RKO (cell line): ENCODE measurements at regions not wholly inside any gene's neighbourhood (a gene's known extent, or its start where the extent isn't known, plus 50 kb on each side); places are given as distances from the start of the nearest gene placed in this dataset.
"Not testable (repeated sequence)": the region's sequence is repeated elsewhere in the genome, so short reads cannot be mapped to it uniquely, and the experiment has no call there.

Experiments
- DNase-seq: peaks from one replicate; pipeline ENCODE4 v3.0.0-alpha.2; 2016; ENCODE audit warnings: low spot score

DNA sequence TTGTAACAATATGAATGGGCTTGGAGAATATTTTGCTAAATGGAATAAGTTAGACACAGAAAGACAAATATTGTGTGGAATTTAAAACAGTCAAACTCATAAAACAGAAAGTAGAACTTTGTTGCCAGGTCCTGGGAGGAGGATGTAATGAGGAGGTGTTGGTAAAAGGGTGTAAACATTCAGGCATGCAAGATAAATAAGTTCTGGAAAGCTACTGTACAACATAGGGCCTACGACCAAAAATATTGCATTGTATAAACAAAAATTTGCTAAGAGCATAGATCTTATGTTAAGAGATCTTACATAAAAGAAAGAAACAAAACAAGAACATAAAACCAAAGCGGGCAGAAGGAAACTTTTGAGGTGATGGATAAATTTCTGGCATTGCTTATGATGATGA is 1907.8 kb upstream of the PCDH20 start:
- no peak for DNase-seq

DNA sequence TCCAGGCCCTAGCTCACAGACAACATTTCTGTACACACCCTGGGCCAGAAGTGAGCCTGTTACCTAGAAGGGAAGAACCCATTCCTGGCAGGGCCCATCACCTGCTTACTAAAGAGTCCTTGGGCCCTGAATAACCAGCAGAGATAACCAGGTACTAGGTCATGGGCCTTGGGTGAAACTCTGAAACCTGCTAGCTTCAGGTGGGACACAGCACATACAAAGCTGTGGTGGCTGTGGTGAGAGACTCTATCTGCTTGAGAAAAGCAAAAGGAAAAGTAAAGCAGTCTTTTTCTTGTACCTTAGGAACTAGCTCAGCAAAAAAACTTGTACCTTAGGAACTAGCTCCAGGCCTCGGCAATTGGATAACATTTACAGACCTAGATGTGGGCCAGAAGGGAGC is 1895.9 kb upstream of the PCDH20 start:
- DNase-seq = no peak

DNA sequence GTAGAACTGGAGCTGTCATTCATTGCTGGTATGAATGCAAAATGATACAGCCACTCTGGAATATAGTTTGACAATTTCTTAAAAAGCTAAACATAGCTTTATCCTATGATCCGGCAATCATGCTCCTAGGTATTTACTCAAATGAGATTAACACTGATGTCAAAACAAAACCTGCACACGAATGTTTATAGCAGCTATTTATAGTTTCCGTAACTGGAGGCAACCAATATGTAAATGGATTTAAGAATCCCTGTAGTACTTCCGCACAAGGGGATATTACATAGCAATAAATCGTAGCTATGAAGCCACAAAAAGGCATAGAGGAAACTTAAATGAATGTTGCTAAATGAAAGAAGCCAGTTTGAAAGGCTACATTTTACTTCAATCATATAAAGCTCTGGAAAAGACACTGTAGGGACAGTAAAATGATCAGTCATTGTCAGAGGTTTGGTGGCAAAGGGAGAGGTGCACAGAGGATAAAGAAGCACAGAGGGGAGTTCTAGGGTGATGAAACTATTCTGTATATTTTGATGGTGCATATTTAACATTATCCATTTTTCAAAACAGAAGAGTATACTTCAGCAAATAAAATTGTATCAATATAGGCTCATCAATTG is 1893.0 kb upstream of the PCDH20 start:
- no peak for DNase-seq

DNA sequence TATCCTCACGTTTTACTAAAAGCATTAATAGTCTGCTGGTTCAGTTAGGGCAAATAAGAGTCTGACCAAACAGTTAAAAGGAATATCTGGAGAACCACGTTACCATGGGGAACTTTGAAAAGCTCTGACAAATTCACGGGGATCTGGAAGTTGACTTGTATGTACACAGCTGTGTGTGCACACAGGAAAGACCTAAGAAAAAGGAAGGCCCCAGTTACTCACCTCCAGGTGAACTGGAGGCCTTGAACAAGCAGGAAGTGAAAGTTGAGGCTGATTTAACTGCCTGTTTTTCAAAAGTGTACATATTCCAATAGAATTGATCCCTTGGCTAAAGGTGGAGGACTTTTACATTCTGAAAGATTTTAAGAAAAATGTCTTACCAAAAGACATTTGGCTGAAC is 1891.6 kb upstream of the PCDH20 start:
- DNase-seq = no peak

DNA sequence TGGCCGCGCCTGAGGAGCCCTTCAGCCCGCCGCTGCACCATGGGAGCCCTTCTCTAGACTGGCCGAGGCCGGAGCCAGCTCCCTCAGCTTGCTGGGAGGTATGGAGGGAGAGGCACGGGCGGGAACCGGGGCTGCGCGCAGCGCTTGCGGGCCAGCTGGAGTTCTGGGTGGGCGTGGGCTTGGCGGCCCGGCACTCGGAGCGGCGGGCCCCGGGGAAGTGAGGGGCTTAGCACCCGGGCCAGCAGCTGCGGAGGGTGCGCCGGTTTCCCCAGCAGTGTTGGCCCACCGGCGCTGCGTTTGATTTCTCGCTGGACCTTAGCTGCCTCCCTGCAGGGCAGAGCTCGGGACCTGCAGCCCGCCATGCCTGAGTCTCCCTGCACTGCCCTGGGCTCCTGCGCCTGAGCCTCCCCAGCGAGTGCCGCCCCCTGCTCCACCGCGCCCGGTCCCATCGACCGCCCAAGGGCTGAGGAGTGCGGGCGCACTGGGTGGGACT is 1890.0 kb upstream of the PCDH20 start:
- no peak for DNase-seq

DNA sequence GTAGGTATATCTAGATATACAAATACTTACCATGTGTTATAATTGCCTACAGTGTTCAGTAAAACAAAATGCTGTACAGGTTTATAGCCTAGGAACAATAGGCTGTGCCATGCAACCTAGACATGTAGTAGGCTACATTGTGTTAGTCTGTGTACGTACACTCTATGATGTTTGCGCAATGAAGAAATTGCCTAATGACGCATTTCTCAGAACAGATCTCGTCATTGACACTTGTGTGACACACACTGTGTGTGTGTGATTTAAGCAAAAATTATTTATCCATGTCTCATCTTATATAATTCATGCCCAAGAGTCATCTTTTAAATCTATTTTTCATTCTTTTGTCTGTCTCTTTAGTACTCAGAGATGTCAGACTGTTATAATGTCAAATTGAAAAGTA is 1888.8 kb upstream of the PCDH20 start:
- no peak for DNase-seq

DNA sequence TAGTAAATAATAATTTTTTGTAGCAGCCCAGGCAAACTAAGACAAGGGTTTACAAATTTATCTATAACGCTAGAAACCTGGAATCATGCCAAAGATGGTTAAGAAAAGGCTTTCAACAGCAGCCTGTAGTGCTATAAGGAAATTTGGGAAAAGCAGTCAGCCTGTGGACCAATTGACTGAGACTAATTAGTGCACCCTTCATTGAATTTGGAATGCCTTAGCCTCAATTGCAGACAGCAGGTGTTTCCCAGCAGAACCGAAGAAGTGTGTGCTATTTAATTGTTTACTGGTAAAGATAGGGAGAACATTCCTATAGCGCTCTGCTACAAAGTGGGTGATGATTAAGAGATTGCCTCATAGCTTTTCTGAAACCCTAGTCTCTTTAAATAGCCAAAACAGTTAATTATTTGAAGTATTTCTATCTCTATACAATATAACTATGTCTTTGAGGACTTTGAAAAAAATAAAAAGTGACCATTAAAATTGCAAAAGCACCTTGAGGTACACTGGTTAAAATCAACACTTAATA is 1884.3 kb upstream of the PCDH20 start:
- no peak for DNase-seq

DNA sequence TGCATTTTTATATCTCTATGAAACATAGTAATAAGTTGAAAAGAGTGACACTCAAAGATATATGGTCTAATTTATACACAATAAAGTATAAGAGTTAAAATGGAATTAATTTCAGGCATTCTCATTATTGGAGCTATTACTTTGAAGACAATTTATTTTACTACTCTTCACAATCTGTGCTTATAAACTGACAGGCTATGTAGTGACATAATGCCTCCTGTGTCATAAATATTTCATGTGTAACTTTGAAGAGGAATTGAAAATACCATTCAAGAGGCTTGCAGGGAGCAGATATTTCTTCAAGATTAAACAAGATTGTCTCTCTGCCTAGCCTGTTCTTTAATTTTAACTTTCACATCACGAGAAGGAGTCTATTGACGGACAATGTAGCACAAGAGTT is 1881.5 kb upstream of the PCDH20 start:
- DNase-seq = no peak

DNA sequence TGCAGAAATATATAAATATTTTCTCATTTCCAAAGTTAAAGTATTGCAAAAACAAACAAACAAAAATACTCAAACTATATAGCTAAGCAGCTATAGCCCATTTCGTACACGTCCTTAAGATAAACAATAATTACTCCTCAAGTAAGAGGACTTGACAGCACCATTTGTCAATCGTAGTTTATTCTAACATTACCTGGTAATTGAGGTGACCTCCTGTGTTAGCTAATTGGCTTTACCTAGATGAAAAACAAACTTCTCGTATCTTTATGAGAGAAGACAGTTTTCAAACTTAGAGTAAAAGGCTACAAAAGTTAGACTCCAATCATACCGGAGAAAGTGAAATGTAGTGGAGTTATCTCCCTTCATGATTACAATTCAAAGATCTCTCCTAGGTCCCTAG is 1876.1 kb upstream of the PCDH20 start:
- DNase-seq = no peak

DNA sequence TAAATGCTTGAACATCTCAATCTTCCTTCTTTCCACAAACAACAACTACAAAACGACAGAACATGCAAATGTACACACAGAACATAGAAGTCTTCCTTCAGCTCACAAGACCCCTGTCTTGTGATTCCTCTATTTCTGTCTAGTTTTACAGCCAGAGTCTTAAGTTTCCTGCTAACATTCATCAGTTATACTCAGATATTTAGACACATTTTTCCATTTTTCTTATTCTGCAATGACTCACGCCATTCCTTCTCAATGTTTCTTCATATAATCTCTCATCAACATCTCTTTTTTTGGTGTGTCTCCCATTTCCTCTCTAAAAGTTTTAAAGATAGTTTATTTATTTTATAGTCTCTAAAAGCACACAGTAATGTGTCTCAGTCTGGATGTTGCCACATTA is 1872.9 kb upstream of the PCDH20 start:
- DNase-seq = no peak

DNA sequence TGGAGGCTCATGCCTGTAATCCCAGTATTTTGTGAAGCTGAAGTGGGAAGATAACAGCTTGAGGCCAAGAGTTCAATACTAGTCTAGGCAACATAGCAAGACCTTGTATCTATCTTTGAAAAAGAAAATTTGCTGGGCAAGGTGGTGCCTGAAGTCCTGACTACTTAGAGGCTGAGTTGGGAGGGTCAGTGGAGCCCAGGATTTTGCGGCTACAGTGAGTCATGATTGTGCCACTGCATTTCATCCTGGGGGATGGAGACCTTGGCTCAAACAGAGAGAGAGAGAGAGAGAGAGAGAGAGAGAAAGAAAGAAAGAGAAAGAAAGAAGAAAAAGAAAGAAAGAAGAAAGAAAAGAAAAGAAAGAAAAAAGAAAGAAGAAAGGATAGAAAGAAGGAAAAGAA is 1872.3 kb upstream of the PCDH20 start:
- no peak for DNase-seq

DNA sequence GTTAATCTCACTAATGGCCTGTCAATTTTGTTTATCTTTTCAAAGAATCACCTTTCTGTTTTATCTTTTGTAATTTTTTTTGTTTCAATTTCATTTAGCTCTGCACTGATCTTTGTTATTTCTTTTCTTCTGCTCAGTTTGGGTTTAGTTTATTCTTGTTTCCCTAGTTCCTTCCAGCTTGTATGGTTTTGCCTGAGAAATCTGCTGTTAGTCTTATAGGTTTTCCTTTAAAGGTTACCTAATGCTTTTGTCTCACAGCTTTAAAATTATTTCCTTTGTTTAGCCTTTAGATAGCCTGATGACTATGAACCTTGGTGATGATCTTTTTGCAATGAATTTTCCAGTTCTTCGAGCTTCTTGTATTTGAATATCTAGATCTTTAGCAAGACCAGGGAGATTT is 1869.8 kb upstream of the PCDH20 start:
- no peak for DNase-seq

DNA sequence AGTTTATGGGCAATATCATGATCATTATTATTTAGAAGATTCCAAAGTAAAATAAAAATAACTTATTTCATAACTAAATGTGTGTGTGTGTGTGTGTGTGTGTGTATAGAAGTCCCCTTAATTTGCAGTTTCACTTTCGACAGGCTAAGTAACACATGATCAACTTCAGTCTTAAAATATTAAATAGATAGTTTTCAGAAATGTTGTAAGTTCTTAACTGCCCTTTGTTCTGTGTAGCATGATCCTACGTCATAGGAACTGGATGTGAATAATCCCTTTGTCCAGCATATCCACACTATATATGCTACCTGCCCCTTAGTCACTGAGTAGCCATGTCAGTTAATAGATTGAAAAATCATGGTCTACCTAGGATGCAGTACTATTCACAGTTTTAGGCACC is 1863.5 kb upstream of the PCDH20 start:
- DNase-seq = no peak

DNA sequence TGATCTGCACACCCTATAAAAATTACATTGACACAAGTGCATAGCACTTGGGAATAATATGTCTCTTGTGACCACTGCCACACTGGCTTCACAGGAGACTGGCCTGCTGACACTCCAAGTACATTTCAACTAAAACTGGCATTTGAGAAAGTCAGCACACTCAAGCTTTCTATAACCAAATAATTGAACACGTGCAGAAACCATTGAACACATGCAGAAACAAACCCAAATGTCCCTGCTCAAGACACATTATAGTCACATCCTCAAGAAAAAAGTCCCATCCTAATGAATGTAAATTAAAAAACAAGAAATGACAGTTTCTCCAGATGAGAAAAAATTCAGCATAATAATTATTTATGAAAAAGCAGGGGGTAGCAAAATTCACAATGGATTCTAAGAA is 1859.1 kb upstream of the PCDH20 start:
- no peak for DNase-seq

DNA sequence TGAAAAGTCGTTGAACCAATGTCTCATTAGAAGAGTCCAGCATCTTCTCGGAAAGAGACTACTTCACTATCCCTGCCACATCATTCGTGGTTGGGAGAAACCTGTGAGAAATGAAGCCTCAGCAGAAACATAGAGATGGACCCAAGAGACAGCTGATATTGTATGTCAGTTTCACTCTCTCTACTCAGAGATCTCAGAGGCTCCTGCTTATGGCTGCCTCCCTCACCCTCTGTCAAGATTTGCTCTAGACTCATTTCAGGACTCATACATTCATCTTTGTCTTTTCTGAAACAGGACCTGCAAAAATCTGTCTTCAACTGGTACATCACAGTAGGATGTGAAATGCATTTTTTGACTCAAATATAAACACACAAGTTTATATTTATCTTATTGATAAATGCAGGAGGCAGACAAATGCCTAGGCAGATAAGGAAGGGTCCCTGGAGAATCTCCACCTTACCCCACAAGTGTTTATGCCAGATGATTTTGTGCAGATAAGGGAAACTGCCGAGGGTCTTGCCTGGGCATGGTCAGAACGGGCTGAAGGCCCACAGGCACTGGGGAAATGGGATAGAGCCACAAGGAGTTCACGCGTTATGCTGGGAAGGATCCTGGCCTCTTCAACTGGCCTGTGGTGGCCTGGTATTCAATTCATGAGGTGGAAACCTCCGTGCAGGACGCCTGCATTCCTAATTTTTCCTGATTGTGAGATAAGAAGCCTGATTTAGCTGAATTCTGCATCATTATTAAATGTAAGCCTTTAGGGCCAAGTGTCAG is 1834.0 kb upstream of the PCDH20 start:
- no peak for DNase-seq

DNA sequence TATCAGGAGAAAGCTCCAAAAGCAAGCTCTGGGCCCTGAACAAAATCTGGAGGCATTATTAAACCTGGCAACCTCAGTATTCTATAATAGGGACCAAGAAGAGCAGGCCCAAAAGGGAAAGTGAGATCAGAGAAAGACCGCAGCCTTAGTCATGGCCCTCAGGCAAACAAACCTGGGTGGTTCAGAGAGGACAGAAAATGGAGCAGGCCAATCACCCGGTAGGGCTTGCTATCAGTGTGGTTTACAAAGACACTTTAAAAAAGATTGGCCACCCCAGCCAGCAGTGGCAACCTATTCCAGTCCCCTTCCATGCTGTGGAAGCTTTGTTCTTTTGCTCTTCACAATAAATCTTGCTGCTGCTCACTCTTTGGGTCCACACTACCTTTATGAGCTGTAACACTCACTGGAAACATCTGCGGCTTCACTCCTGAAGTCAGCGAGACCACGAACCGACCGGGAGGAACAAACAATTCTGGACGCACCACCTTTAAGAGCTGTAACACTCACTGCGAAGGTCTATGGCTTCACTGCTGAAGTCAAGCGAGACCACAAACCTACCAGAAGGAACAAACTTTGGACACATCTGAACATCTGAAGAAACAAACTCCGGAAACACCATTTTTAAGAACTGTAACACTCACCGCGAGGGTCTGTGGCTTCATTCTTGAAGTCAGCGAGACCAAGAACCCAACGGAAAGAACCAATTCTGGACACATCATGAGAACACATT is 1821.2 kb upstream of the PCDH20 start:
- DNase-seq = not testable (repeated sequence)

DNA sequence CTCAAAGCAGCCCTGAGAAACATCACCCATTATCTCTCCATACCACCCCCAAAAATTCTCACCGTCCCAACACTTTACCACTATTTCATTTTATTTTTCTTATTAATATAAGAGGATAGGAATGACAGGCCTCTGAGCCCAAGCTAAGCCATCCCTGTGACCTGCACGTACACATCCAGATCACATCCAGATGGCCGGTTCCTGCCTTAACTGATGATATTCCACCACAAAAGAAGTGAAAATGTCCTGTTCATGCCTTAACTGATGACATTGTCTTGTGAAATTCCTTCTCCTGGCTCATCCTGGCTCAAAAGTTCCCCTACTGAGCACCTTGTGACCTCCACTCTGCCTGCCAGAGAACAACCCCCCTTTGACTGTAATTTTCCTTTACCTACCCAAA is 1802.9 kb upstream of the PCDH20 start:
- DNase-seq = not testable (repeated sequence)

DNA sequence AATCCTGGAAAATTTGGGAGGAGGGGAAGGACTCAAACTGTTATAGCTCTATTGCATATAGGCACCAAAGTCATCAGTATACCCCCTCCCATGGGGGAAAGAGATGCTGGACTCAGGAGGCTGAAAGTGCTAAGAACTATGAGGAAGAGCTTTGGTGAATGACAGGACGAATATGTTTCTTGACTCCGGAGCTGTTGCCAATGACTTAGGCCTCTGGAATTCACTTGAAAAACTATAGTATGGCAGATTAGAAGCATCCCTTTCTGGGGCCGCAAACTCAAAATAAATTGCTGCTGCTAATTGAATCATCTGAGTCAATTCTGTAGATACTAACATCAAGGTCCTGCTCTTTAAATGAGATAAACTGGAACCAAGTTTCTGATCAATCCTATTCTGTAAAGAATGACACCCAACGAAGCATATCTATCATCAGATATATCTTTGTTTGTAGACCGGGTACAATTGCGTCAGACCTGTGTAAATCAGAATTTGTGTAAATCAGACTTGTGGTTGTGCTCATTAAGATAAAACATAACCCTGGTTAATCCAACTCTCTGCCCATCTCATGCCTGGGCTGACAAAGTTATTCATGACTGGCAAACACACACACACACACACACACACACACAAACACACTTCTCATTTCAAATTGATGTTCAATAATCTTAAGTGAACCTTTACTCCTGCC is 1793.8 kb upstream of the PCDH20 start:
- DNase-seq = no peak

DNA sequence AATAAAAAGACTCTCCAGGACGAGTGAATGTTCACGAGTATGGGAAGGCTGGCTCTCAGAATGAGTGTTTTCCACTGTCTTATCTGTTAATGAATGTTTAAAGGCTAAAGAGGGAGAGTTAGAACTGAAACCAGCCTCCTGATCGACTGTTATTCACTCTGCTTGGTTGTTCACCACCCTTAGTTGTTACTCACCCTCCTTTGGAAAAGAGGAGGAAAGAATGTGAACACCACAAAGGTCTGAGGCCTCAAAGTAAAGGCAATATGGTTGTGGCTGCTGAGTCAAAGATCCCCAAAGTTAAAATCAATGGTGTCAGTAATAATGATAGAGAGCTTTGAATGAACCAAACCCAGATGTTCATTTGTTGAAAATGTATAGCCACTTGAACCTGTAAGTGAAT is 1793.2 kb upstream of the PCDH20 start:
- no peak for DNase-seq

DNA sequence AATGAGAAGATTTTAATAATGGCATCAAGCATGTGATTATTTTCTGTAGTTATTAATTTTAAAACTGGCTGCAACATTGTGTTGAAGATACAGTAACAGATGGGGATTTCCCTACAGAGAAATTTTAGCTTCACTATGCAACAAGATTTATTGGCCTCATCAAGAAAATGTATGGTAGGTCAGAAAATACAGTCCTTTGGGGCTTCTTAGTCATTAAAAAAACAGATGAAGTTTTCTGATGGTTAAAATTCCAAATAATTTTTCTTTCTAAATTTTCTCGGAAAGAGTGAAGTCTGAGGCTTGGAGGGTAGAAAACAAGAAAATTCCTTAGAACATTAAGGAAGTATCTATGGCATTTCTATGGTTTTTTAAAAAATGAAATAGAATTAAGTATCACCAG is 1790.8 kb upstream of the PCDH20 start:
- no peak for DNase-seq

DNA sequence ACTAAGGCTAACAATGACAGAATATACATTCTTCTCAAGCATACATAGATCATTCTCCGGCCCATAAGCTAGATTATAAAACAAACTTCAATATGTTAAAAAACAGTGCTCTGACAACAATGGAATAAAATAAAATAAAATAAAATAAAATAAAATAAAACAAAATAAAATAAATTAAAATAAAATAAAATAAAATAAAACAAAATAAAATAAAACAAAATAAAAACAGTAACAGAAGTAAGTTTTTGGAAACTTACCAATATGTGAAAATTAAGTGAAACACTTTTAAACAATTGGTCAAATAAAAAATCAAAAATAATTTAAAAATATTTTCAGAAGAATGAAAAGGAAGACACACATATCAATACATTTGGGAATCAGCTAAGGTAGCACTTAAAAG is 1785.8 kb upstream of the PCDH20 start:
- DNase-seq = no peak

DNA sequence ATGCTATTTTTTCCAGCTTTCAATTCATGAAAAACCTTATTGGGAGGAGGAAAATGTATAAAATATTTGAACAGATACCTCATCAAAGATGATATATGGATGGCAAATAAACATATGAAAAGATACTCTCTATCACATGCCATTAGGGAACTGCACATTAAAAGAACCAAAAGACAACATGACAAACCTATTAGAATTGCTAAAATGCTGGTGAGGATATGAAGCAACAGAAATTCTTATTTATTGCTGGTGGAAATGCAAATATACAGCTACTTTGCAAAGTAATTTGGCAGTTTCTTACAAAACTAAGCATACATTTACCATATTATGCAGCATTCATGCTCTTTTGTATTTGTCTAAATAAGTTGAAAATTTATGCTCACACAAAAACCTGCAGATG is 1783.9 kb upstream of the PCDH20 start:
- no peak for DNase-seq
